DOHH2 (cell line): ENCODE measurements at regions not wholly inside any gene's neighbourhood (a gene's known extent, or its start where the extent isn't known, plus 50 kb on each side); places are given as distances from the start of the nearest gene placed in this dataset.

Source experiments
- H3F3A ChIP-seq: fragments of 200-600 bp; sonication (generic), shearing (Covaris generic); 2 replicates; pipeline ENCODE4 v1.6.0; 2016; ENCODE audit warnings: antibody characterized with exemption, mild to moderate bottlenecking; ENCODE audit not compliant: control insufficient read depth, insufficient read depth
- H3K27ac ChIP-seq: fragments of 200-600 bp; sonication (generic); 2 replicates; pipeline ENCODE4 v1.5.1; 2014; ENCODE audit warnings: low read depth, mild to moderate bottlenecking, low read length, moderate library complexity
- H3K27me3 ChIP-seq: fragments of 200-600 bp; sonication (generic); 2 replicates; pipeline ENCODE4 v1.6.1; 2014; ENCODE audit warnings: mild to moderate bottlenecking, low read length, mixed read lengths; ENCODE audit not compliant: control insufficient read depth
- H3K36me3 ChIP-seq: fragments of 200-600 bp; sonication (generic); 2 replicates; pipeline ENCODE4 v1.6.1; 2014; ENCODE audit warnings: mild to moderate bottlenecking, low read length, moderate library complexity, mixed read lengths; ENCODE audit not compliant: control insufficient read depth
- H3K4me1 ChIP-seq: fragments of 200-600 bp; sonication (generic); 2 replicates; pipeline ENCODE4 v1.6.1; 2014; ENCODE audit warnings: mild to moderate bottlenecking, low read length, mixed read lengths; ENCODE audit not compliant: control insufficient read depth
- H3K4me2 ChIP-seq: fragments of 200-600 bp; sonication (generic); 2 replicates; pipeline ENCODE4 v1.6.0; 2014; ENCODE audit warnings: mild to moderate bottlenecking, low read length, moderate library complexity
- H3K4me3 ChIP-seq: fragments of 200-600 bp; sonication (generic); 2 replicates; pipeline ENCODE4 v1.5.1; 2014; ENCODE audit warnings: mild to moderate bottlenecking, low read length, mixed read lengths
- H3K79me2 ChIP-seq: fragments of 200-600 bp; sonication (generic); 2 replicates; pipeline ENCODE4 v1.6.1; 2014; ENCODE audit warnings: mild to moderate bottlenecking, low read length, mixed read lengths; ENCODE audit not compliant: control insufficient read depth
- H3K9me2 ChIP-seq: fragments of 200-600 bp; sonication (generic); replicated peaks from 2 replicates; pipeline ENCODE4 v1.6.1; 2014; ENCODE audit warnings: mild to moderate bottlenecking, low read length, mixed read lengths; ENCODE audit not compliant: control insufficient read depth
- H3K9me3 ChIP-seq: fragments of 200-600 bp; sonication (generic); 2 replicates; pipeline ENCODE4 v1.6.1; 2014; ENCODE audit warnings: antibody characterized with exemption, low read length, mixed read lengths; ENCODE audit not compliant: control insufficient read depth, insufficient read depth
- H4K20me1 ChIP-seq: fragments of 200-600 bp; sonication (generic); 2 replicates; pipeline ENCODE4 v1.6.0; 2014; ENCODE audit warnings: low read depth, mild to moderate bottlenecking, antibody characterized with exemption, low read length, moderate library complexity; ENCODE audit not compliant: control insufficient read depth, insufficient read depth
- EZH2phosphoT487 ChIP-seq: fragments of 200-600 bp; sonication (generic); IDR thresholded peaks from 2 replicates; pipeline ENCODE4 v1.6.1; 2017; ENCODE audit warnings: borderline replicate concordance, mild to moderate bottlenecking, antibody characterized with exemption, low read length, moderate library complexity, mixed read lengths
- TF ChIP-seq, protein P1 (sequence below): fragments of 200-600 bp; sonication (generic); IDR thresholded peaks from one replicate; pipeline ENCODE4 v1.5.1; 2014; ENCODE audit warnings: antibody characterized with exemption, mild to moderate bottlenecking, low read depth, low read length; ENCODE audit not compliant: poor library complexity, severe bottlenecking

GRCh38 chr2:136225950-136226835 lies 108.2 kb upstream of the CXCR4 start:
- peaks cover 35% of the 10 kb centered on the region for H3K27me3 ChIP-seq
- peaks cover 4% of the 10 kb centered on the region; the same call in 1 of the 2 replicates for H3F3A ChIP-seq
- no peaks in the 10 kb centered on the region for H3K9me2 ChIP-seq
- peak overlapping the region; percentile 20 for H3K4me2 ChIP-seq
- H4K20me1 ChIP-seq = no peaks in the 10 kb centered on the region
- H3K4me1 ChIP-seq = peaks cover 35% of the 10 kb centered on the region
- no peak overlapping the region for H3K4me3 ChIP-seq
- no peaks in the 10 kb centered on the region for H3K36me3 ChIP-seq
- no peaks in the 10 kb centered on the region for H3K9me3 ChIP-seq
- H3K27ac ChIP-seq = no peak overlapping the region
- no peaks in the 10 kb centered on the region for H3K79me2 ChIP-seq
- TF ChIP-seq, protein P1, sequence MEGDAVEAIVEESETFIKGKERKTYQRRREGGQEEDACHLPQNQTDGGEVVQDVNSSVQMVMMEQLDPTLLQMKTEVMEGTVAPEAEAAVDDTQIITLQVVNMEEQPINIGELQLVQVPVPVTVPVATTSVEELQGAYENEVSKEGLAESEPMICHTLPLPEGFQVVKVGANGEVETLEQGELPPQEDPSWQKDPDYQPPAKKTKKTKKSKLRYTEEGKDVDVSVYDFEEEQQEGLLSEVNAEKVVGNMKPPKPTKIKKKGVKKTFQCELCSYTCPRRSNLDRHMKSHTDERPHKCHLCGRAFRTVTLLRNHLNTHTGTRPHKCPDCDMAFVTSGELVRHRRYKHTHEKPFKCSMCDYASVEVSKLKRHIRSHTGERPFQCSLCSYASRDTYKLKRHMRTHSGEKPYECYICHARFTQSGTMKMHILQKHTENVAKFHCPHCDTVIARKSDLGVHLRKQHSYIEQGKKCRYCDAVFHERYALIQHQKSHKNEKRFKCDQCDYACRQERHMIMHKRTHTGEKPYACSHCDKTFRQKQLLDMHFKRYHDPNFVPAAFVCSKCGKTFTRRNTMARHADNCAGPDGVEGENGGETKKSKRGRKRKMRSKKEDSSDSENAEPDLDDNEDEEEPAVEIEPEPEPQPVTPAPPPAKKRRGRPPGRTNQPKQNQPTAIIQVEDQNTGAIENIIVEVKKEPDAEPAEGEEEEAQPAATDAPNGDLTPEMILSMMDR = no peak
- TF ChIP-seq EZH2phosphoT487 = no peak

GRCh38 chr2:136223274-136223673 lies 105.3 kb upstream of the CXCR4 start:
- Histone ChIP-seq H4K20me1 (no peaks in the 10 kb centered on the region), H3K4me2 (no peak overlapping the region)
- TF ChIP-seq, protein P1 = no peak
- no peak for TF ChIP-seq EZH2phosphoT487

DNA sequence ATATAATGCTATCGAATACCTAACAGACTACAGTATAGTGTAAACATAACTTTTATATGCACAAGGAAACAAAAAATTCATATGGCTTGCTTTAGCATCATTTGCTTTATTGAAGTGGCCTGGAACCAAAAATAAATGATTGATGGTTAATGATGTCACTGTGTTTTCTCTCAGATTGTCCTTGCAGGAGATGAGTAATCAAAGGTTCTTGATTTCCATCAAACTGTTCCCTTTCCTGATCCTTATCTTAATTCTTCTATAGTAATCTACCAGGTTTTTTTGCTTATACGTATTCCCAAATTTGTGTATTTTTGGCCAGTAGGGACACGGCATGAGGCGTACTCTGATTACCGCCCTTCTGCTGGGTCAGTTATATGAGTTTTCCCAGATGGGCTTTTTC lies 104.9 kb upstream of the CXCR4 start:
- H4K20me1 ChIP-seq = no peaks in the 10 kb centered on the region
- no peaks in the 10 kb centered on the region for H3K79me2 ChIP-seq
- H3K27ac ChIP-seq = no peak overlapping the region
- no peaks in the 10 kb centered on the region for H3K9me2 ChIP-seq
- H3K9me3 ChIP-seq = no peaks in the 10 kb centered on the region
- no peak overlapping the region for H3K4me3 ChIP-seq
- H3K4me1 ChIP-seq = peaks cover 41% of the 10 kb centered on the region
- TF ChIP-seq EZH2phosphoT487 = no peak
- TF ChIP-seq, protein P1 = no peak
- no peak overlapping the region for H3K4me2 ChIP-seq
- H3K27me3 ChIP-seq = peaks cover 34% of the 10 kb centered on the region
- no peaks in the 10 kb centered on the region for H3K36me3 ChIP-seq
- no peaks in the 10 kb centered on the region for H3F3A ChIP-seq

More at GRCh38 chr2:136223274-136223673, 105.3 kb upstream of the CXCR4 start:
- no peaks in the 10 kb centered on the region for H3K9me3 ChIP-seq
- H3K4me1 ChIP-seq = peaks cover 41% of the 10 kb centered on the region
- H3K9me2 ChIP-seq = no peaks in the 10 kb centered on the region
- H3K27ac ChIP-seq = no peak overlapping the region
- H3F3A ChIP-seq = no peaks in the 10 kb centered on the region
- H3K27me3 ChIP-seq = peaks cover 30% of the 10 kb centered on the region
- H3K4me3 ChIP-seq = no peak overlapping the region
- no peaks in the 10 kb centered on the region for H3K79me2 ChIP-seq
- H3K36me3 ChIP-seq = no peaks in the 10 kb centered on the region
